WTC11 (cell line): ENCODE measurements at regions not wholly inside any gene's neighbourhood (a gene's known extent, or its start where the extent isn't known, plus 50 kb on each side); places are given as distances from the start of the nearest gene placed in this dataset.

Experiments used
- ATAC-seq: fragments of 200-7000 bp; cut with Tn5 transposase; 2 replicates; pipeline ENCODE4 v1.10.0; 2021; ENCODE audit warnings: mild to moderate bottlenecking, moderate library complexity
- CTCF ChIA-PET: fragments of 300-600 bp; sonication (Branson Sonifier 250); formaldehyde crosslinking; loops from one replicate; lab custom pipeline; 2021; ENCODE audit warnings: antibody characterized with exemption; lab: Charles Lee
- POLR2A ChIA-PET: fragments of 350-600 bp; sonication (Branson Sonifier 250); formaldehyde crosslinking; loops from one replicate; lab custom pipeline; 2021; ENCODE audit warnings: antibody characterized with exemption; lab: Charles Lee
- DNase-seq: peaks from one replicate; pipeline ENCODE4 v3.0.0; 2021; ENCODE audit warnings: low spot score
- H3K27ac Mint-ChIP-seq: 2 replicates; pipeline ENCODE4 v1.8.0; 2021; ENCODE audit warnings: mixed read lengths
- H3K27me3 Mint-ChIP-seq: 2 replicates; pipeline ENCODE4 v1.8.0; 2021; ENCODE audit warnings: low read depth, mild to moderate bottlenecking, moderate library complexity, mixed read lengths
- H3K36me3 Mint-ChIP-seq: 2 replicates; pipeline ENCODE4 v1.8.0; 2021; ENCODE audit warnings: mixed read lengths
- H3K4me1 Mint-ChIP-seq: 2 replicates; pipeline ENCODE4 v1.8.0; 2022; ENCODE audit warnings: mixed read lengths
- H3K4me3 Mint-ChIP-seq: 2 replicates; pipeline ENCODE4 v1.8.0; 2021; ENCODE audit warnings: mild to moderate bottlenecking, moderate library complexity, mixed read lengths
- H3K9me3 Mint-ChIP-seq: 2 replicates; pipeline ENCODE4 v1.8.0; 2021; ENCODE audit warnings: mixed read lengths
- ATF1 ChIP-seq: sonication (generic); formaldehyde crosslinking; IDR thresholded peaks from 2 replicates; pipeline ENCODE4 v1.8.1; 2023; ENCODE audit warnings: mild to moderate bottlenecking, moderate library complexity, missing genetic modification reagents
- ATF2 ChIP-seq: sonication (generic); formaldehyde crosslinking; IDR thresholded peaks from 2 replicates; pipeline ENCODE4 v1.8.1; 2022; ENCODE audit warnings: low read depth, missing genetic modification reagents, borderline replicate concordance
- CREB1 ChIP-seq: sonication (generic); formaldehyde crosslinking; IDR thresholded peaks from 2 replicates; pipeline ENCODE4 v1.8.0; 2023; ENCODE audit warnings: mild to moderate bottlenecking, missing genetic modification reagents
- E2F5 ChIP-seq: sonication (generic); formaldehyde crosslinking; IDR thresholded peaks from 2 replicates; pipeline ENCODE4 v1.8.1; 2022; ENCODE audit warnings: mild to moderate bottlenecking, moderate library complexity, missing genetic modification reagents
- EMX1 ChIP-seq: fragments of 250-450 bp; sonication (Bioruptor Pico); IDR thresholded peaks from 2 replicates; pipeline ENCODE4 v1.8.0; 2021; ENCODE audit warnings: mild to moderate bottlenecking
- HMGA2 ChIP-seq: fragments of 250-450 bp; sonication (Bioruptor Pico); IDR thresholded peaks from 2 replicates; pipeline ENCODE4 v1.4.0; 2021; ENCODE audit warnings: mild to moderate bottlenecking, moderate library complexity
- IRF2 ChIP-seq: sonication (generic); formaldehyde crosslinking; IDR thresholded peaks from 2 replicates; pipeline ENCODE4 v1.8.0; 2022; ENCODE audit warnings: low read depth, missing genetic modification reagents, borderline replicate concordance
- JUN ChIP-seq: sonication (generic); formaldehyde crosslinking; IDR thresholded peaks from 2 replicates; pipeline ENCODE4 v1.8.0; 2023; ENCODE audit warnings: mild to moderate bottlenecking, missing genetic modification reagents
- KAT7 ChIP-seq: sonication (generic); formaldehyde crosslinking; IDR thresholded peaks from 2 replicates; pipeline ENCODE4 v1.8.1; 2023; ENCODE audit warnings: missing genetic modification reagents, mild to moderate bottlenecking, borderline replicate concordance
- MAX ChIP-seq: sonication (generic); formaldehyde crosslinking; IDR thresholded peaks from 2 replicates; pipeline ENCODE4 v1.8.0; 2022; ENCODE audit warnings: mild to moderate bottlenecking, missing genetic modification reagents
- MLX ChIP-seq: sonication (generic); formaldehyde crosslinking; IDR thresholded peaks from 2 replicates; pipeline ENCODE4 v1.8.1; 2023; ENCODE audit warnings: mild to moderate bottlenecking, missing genetic modification reagents, moderate library complexity
- MYBL2 ChIP-seq: sonication (generic); formaldehyde crosslinking; IDR thresholded peaks from 2 replicates; pipeline ENCODE4 v1.8.1; 2023; ENCODE audit warnings: mild to moderate bottlenecking, moderate library complexity, missing genetic modification reagents
- NFYB ChIP-seq: sonication (generic); formaldehyde crosslinking; conservative IDR thresholded peaks from 2 replicates; pipeline ENCODE4 v1.8.0; 2022; ENCODE audit warnings: low read depth, missing genetic modification reagents
- PREB ChIP-seq: sonication (generic); formaldehyde crosslinking; IDR thresholded peaks from 2 replicates; pipeline ENCODE4 v1.8.1; 2022; ENCODE audit warnings: mild to moderate bottlenecking, missing genetic modification reagents, moderate library complexity, borderline replicate concordance
- SMAD4 ChIP-seq: sonication (generic); formaldehyde crosslinking; IDR thresholded peaks from 2 replicates; pipeline ENCODE4 v1.8.0; 2022; ENCODE audit warnings: mild to moderate bottlenecking, missing genetic modification reagents
- ZNF232 ChIP-seq: sonication (generic); formaldehyde crosslinking; IDR thresholded peaks from 2 replicates; pipeline ENCODE4 v1.8.0; 2022; ENCODE audit warnings: mild to moderate bottlenecking, missing genetic modification reagents
- ZNF263 ChIP-seq: sonication (generic); formaldehyde crosslinking; IDR thresholded peaks from 2 replicates; pipeline ENCODE4 v1.8.1; 2022; ENCODE audit warnings: low read depth, mild to moderate bottlenecking, moderate library complexity, missing genetic modification reagents
- ZNF425 ChIP-seq: fragments of 250-450 bp; sonication (Bioruptor Pico); conservative IDR thresholded peaks from 2 replicates; pipeline ENCODE4 v1.9.0; 2021; ENCODE audit warnings: mild to moderate bottlenecking
- ZNF532 ChIP-seq: fragments of 250-450 bp; sonication (Bioruptor Pico); IDR thresholded peaks from 2 replicates; pipeline ENCODE4 v1.9.0; 2021; ENCODE audit warnings: mild to moderate bottlenecking, borderline replicate concordance

GRCh38 chr3:25289663-25290062 is 138.4 kb upstream of the RARB start:
- Mint-ChIP-seq H3K9me3 (peaks cover 4% of the 10 kb centered on the region), H3K36me3 (no peaks in the 10 kb centered on the region), H3K4me3 (no peak overlapping the region), H3K27me3 (no peaks in the 10 kb centered on the region), H3K27ac (no peak overlapping the region), H3K4me1 (peaks cover 52% of the 10 kb centered on the region)
- TF ChIP-seq MYBL2 (no peak), KAT7 (CRISPR knock-in tag) (no peak), ZNF263 (no peak), IRF2 (no peak)
- ChIA-PET POLR2A (no interaction called here), CTCF (no interaction called here)
- ATAC-seq (no peak), DNase-seq (no peak)

GRCh38 chr3:25291481-25291905 is 136.6 kb upstream of the RARB start:
- POLR2A ChIA-PET, result interaction anchor here (0.7 kb wide), 1 partner anchor 13 kb away, joined by 4 read pairs; no protein-coding TSS in a partner anchor
- Mint-ChIP-seq H3K36me3 (no peaks in the 10 kb centered on the region), H3K27me3 (no peaks in the 10 kb centered on the region), H3K27ac (no peak overlapping the region), H3K4me1 (peaks cover 52% of the 10 kb centered on the region), H3K9me3 (peaks cover 2% of the 10 kb centered on the region), H3K4me3 (no peak overlapping the region)
- peak; percentile 37 for ATAC-seq
- no peak for TF ChIP-seq MLX (CRISPR knock-in tag)
- CTCF ChIA-PET, result interaction anchor here (0.6 to 0.7 kb wide), 2 partner anchors 136 to 479 kb away, joined by 3 read pairs; no protein-coding TSS in a partner anchor
- no peak for DNase-seq

GRCh38 chr3:25292036-25292435 is 136.0 kb upstream of the RARB start:
- Mint-ChIP-seq H3K27ac (no peak overlapping the region), H3K4me1 (peaks cover 52% of the 10 kb centered on the region), H3K36me3 (no peaks in the 10 kb centered on the region), H3K27me3 (no peaks in the 10 kb centered on the region), H3K9me3 (no peaks in the 10 kb centered on the region), H3K4me3 (no peak overlapping the region)
- TF ChIP-seq ATF2 (no peak), CREB1 (no peak), JUN (CRISPR knock-in tag) (no peak), EMX1 (CRISPR knock-in tag) (no peak), SMAD4 (no peak), E2F5 (CRISPR knock-in tag) (no peak), PREB (CRISPR knock-in tag) (no peak)
- no peak for DNase-seq
- ATAC-seq, result no peak
- POLR2A ChIA-PET, result interaction anchor here (0.7 kb wide), 1 partner anchor 13 kb away, joined by 4 read pairs; no protein-coding TSS in a partner anchor
- CTCF ChIA-PET, result interaction anchor here (0.6 to 1.1 kb wide), 3 partner anchors 136 to 480 kb away, joined by 3 to 4 read pairs (median 3); no protein-coding TSS in a partner anchor

- Mint-ChIP-seq H3K36me3 (no peaks in the 10 kb centered on the region), H3K27ac (no peak overlapping the region), H3K4me3 (no peak overlapping the region), H3K4me1 (peaks cover 51% of the 10 kb centered on the region), H3K9me3 (no peaks in the 10 kb centered on the region), H3K27me3 (no peaks in the 10 kb centered on the region)
- CTCF ChIA-PET, result interaction anchor here (1.1 kb wide), 1 partner anchor 259 kb away, joined by 4 read pairs; no protein-coding TSS in a partner anchor
- ATAC-seq (no peak), DNase-seq (no peak)
- POLR2A ChIA-PET, result no interaction called here
- TF ChIP-seq IRF2 (no peak), MAX (no peak), ZNF532 (no peak), HMGA2 (no peak), ZNF232 (CRISPR knock-in tag) (no peak), NFYB (CRISPR knock-in tag) (no peak), ZNF425 (CRISPR knock-in tag) (no peak), ATF1 (no peak)
Measured at GRCh38 chr3:25292595-25292994, 135.5 kb upstream of the RARB start.
